ENCODE measurements at regions not wholly inside any gene's neighbourhood (a gene's known extent, or its start where the extent isn't known, plus 50 kb on each side); places are given as distances from the start of the nearest gene placed in this dataset.
"Not testable (repeated sequence)": the region's sequence is repeated elsewhere in the genome, so short reads cannot be mapped to it uniquely, and the experiment has no call there.

DNA sequence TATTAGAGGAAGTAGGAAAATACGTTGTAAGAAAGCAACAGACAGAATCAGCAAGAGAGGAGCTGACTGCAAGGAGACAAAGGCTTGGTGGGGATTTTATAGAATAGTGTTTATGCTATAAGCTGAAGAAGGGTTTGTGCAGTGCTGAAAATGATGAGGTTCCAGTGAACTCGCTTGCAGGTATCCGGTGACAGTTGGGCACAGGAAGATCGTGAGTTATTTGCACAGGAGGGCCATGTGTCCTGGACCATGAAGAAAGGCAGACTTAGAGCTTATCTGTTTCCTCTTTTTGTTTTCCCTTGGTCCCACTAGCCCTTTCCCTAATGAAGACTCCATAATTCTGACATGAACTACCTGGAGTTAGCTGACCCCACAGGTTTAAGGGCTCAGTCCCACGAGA lies 61.4 kb downstream of the NXNL2 start:
- DNase-seq: no peak

DNA sequence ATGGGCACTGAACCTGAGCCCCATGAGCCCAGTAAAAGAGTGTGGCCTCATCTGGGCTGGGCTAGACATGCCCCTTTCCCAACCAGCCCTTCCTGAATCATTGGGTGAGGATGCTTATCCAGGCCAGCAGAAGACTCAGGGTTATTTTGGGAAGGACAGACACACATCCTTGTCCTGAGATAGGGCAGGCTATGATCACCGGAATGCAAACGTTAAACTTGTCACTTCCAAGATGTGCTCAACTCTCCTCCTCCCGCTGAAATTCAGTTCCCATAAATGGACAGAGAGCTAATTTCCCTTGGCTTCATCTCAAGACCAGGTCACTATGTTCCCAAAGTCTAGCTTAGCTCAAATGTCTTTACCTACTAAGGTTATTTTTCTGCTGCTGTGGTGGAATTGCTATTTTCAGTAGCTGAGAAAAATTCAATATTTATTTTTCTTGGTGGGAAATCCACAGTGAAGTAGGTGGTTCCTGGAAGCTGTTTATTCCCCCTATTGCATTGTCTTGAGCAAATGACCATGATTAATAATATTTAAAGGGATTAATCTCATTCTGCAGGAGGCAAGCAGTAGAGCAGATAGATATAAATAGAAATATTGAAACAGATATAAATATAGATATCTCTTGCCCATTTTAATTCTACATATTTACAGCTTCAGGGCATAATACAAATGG lies 70.0 kb downstream of the NXNL2 start:
- no peak for DNase-seq

DNA sequence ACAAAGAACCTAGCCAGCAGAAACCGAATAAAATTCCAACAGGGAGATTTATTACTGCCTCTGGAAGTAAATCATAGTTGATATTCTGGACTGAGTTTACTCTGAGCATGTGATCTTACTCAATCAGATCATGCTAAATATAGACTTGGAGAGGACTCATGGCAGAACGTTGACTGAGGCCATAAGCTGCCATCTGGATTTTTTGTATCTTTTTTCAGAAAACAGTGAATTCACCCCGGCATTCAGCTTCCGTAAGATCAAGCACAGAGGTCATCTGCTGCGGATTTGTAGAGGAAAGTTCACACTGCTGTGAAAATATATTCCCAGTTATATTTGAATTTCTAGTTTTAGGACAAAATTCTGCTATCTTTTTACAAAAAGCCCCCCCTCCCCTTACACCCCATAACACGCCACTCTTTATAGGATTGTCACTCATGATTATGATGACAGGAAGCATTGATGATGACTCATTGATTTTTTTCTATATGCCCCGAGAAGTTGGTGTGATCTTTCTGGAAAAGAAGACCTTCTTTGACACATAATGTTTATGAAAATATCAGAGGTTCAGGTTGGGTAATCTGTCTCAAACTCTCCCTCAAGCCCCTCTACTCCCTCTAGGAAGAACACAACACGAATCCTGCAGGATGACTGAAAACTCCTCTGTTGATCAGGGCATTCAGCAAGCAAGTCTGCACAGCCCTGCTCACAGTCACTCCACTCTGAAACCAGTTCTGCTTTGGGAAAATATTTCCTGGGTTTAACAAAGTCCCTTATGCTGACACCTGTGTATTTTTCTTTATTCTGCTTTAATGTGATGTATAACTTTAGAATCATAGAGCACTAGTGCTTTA lies 70.8 kb downstream of the NXNL2 start:
- DNase-seq: peak; percentile 58 to 62

DNA sequence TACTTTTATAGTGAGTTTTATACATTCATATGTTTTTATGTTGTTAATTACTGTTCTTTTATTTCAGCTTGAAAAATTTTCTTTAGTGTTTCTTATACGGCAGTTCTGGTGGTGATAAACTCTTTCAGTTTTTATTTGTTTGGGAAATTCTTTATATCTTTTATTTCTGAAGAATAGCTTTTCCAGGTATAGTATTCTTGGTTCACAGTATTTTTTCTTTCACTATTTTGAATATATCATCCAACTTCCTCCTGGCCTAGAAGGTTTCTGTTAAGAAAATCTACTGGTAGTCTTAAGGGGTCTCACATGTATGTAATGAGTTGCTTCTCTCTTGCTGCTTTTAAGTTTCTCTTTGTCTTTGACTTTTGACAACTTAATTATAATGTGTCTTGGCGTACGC lies 79.4 kb downstream of the NXNL2 start:
- DNase-seq: no peak

DNA sequence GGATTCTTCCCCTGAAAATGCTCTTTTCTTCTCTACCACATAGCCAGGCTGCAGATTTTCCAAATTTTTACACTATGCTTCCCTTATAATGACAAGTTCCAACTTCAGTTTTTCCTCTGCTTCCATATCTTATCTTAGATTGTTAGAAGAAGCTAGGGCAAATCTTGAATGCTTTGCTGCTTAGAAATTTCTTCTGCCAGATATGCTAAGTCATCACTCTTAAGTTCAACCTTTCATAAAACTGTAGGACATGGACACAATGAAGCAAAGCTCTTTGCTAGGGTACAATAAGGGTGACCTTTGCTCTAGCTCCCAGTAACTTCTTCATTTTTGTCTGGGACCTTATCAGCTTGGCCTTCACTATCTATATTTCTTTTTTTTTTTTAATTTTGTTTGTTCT lies 88.7 kb downstream of the NXNL2 start:
- no peak for DNase-seq

DNA sequence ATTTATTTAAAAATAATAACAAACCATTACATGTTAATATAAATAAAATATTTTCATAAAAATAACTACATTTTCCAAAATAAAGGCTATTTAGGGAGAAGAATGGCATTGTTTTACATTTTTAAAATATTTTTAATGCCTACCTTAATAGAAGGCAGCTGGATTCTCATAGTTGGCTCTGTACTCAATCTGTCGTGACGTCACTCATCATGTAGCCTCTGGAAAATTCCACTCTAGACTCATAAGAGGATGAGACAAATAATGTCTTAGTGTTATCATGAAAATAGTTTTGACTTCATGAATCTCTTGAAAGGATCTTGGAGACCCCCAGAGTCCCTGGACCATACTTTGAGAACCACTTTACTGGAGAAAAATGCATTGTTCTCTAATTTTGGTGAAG lies 93.1 kb downstream of the NXNL2 start:
- no peak for DNase-seq

DNA sequence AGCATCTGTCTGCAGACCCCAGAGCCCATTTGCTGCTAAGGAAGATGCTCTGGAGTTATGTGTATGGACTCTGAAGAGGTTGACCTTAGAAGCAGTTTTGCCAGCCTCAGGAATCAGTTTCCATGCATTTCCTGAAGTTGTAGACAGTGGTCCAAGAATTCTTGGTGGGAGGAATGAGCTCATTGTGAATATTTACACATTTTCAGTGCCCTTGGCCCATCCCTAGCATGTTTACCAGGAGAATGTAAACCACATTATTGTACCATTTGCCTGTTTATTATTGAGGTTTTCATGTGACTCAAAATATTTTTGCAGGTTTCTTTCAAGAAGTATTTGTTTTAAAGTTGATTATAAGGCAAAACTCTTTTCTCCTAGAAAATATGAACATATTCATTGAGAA lies 93.8 kb downstream of the NXNL2 start:
- DNase-seq: no peak

DNA sequence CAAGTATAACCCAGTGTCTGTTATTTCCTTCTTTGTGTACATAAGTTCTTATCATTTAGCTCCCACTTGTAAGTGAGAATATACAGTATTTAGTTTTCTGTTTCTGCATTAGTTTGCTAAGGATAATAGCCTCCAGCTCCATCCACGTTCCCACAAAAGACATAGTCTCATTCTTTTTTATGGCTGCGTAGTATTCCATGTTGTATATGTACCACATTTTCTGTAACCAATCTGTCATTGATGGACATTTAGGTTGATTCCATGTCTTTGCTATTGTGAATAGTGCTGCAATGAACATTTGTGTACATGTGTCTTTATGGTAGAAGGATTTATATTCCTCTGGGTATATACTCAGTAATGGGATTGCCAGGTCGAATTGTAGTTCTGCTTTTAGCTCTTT lies 95.6 kb downstream of the NXNL2 start:
- not testable (repeated sequence) for DNase-seq

DNA sequence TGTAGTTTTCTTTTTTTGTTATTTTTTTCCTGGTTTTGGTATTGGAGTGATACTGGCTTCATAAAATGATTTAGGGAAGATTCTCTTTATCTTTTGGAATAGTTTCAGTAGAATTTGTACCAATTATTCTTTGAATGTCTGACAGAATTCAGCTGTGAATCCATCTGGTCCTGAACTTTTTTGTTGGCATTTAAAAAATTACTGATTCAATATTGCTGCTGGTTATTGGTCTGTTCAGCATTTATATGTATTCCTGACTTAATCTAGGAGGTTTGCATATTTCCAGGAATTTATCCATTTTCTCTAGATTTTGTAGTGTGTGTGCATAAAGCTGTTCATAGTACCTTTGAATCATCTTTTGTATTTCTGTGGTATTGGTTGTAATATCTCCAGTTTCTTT lies 100.2 kb downstream of the NXNL2 start:
- DNase-seq: no peak

DNA sequence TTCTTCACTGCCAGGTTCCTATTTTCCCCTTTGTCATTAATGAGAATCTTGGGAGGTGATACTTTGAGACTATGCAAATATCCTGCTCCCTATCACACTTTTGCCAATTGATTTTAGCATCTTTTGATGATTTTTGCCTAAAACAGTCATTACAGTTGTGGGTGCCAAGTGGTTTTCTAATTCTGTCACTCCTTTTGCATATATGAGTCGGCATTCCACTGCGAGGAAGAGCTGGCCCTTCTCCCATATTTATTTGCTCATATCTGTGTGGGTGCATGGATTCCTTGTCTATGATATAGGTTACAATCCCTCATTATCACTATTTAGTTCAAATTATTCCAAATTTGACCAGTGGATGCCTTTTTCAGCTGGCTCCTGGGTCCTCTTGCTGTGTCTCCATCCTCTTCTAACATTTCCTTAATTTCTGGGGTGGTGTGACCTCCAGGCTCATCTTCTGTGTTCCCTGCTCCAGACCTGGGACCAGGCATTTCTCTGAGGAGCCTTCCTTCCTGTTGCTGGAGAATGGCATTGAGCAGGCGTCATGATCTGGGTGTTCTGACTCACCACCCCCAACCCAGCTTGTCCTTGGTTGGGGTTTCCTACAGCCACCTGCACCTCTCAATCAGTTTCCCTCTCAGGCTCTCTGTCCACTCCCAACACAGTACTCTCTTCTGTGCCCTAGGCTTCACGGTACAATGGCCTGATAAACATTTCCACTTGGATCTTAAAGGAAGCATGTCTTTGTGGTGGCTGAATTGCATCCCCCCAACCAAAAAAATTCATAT lies 106.7 kb downstream of the NXNL2 start:
- DNase-seq: no peak

DNA sequence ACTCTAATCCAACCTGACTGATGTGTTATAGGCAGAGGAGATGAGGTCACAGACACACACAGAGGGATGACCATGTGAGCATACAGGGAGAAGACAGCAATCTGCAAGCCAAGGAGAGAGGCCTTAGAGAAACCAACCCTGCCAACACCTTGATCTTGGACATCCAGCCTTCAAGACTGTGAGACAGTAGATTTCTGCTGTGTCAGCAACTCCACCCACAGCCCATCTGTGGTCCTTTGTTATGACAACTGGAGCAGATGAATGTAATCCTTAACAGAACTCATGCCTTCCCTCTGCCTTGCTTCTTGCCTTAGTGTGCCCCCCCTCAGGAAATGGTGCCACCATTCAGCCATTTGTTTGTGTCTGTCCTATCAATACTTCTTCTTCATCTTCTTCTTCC lies 107.4 kb downstream of the NXNL2 start:
- DNase-seq: no peak

DNA sequence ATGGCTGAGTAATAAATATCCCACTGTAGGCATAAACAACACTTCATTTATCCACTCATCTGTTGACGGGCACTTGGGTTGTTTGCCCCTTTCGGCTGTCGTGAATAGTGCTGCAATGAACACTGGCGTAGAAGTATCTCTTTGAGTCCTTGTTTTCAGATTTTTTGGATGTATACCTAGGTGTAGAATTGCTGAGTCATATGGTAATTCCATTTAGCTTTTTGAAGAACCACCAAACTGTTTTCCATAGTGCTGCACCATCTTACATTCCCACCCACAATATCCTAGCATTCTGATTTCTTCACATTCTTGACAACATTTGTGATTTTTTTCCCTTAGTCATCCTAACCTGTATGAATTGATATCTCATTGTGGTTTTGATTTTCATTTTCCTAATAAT lies 109.0 kb downstream of the NXNL2 start:
- DNase-seq: no peak

DNA sequence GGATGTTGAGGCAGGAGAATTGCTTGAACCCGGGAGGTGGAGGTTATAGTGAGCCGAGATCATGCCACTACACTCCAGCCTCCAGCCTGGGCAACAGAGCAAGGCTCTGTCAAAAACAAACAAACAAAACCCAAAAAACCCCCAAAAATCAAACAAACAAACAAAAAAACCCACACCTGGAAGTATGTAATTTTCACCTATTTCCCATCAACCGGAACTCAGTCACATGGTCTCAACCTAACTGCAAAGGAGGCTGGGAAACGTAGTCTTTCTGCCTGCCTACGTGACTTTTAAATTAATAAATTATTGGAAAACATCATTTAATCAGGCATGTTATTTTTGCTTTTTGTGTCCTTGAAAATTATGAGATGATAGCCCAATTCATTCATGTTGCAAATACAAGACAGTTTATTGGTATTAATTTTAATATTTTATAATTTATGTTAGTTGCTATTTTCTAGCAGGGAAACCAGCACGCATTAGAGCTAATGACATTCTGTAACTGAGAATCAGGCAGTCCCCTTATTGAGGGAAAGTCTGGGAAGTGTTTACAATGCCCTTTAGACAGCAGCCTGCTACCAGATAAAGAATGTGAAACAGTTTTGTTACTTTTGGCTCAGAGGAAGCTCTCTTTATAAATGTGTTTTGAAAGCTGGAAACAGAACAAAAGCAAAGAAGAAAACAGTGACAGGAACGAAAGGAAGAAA lies 110.3 kb downstream of the NXNL2 start:
- no peak for DNase-seq

DNA sequence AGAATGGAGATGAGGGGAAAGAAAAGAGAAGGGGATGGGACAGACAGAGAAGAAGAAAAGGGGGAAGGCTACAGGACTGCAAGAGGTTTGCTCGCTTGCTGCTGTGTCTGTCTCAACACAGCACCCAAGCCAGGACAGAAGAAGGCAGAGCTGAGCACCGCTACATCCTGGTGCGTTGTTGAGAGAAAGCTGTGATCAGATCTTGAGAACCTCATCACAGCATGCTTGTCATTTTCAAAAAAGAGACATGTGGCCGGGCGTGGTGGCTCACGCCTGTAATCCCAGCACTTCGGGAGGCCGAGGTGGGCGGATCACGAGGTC lies 110.9 kb downstream of the NXNL2 start:
- no peak for DNase-seq

DNA sequence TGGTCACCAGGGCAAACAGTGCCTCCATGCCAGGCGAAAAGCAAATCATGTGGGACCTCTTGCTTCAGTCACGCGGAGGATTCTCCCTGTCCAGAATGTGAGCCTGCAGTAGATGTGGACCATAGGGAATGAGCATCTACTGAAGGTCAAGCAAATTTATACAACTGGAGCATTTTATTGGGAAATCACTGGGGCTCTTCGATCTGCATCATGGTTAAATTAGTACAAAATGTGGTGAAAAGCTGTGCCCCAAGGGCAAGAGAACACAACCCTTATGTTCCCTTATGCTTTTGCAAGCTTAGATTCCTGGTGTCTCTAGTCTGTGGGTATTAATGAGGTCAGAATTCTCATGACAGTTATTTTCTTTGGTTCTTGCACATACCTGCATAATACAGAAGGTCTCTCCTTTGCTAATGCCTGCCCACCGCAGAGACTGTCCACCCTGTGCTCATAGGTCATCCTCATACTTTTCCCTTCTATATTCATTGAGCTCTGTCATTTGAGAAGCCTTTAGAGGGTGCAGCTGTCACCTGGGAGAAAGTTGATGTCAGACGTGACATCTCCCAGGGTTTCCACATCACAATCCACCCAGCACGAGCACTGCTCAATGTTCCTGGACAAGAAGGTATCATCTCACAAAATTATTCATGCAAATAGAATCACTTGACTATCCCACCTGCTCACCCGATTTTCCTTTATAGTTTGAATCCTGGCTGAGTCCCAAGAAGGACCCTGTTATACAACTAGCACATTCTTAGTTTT lies 111.7 kb downstream of the NXNL2 start:
- no peak for DNase-seq

DNA sequence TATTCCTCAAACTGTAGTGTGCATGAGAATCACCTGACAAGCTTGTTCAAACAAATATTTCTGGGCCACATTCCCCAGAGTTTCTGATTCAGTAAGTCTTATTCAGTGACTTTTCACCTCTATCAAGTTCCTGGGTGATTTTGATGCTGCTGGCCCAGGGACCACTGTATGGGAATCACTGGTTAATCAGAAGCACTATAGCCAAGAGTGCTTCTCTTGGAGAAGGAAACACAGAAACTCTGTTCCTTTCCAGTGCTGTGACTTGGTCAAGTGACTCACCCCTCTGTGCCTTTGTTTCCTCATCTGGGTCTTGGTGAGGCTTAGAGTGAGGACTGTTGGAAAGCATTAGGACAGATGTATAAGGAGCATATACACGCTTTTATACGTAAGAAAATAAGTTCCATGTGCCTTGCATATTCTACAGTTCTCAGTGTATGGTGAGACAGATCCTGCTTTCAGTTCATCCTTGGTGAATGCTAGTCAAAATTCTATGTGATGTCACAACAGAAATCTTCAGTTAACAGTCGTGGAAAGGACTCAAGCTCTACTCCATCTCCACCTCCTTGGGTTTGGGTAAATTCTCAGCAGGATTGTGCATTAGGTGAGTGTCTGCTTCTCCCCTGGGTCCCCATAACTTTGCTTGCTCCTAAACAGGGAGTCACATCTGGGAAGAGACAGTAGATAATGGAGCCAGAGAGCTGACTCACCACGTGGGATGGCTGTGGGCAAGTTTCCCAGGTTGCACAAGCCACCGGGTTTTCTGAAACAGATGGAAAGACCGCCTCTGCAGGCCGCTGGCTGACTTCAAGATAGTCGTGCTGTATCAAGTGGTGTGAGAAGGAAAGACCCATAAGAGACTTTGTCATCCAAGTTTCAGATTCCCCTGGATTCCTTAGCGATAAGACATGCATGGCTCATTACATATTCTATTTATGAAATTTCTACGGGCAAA lies 117.0 kb downstream of the NXNL2 start:
- peak; percentile 73 to 78 for DNase-seq

DNA sequence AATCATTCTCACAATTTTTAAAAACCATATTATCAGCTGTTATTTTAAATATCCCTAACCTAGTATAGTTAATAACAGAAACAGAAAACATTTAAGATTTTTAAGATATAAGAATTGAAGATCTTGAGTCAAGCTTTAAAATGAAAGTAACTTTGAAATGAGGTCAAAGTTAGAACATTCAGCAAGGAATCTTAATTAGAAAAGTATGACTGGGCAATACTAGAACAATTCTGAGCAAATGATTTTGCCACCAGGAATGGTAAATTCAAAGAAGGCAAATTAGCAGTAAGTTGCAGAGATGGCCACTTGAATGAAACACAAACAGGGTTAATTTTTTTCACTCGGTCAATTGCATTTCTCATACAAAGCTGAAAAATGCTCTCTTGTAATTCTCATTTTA lies 117.9 kb downstream of the NXNL2 start:
- no peak for DNase-seq

DNA sequence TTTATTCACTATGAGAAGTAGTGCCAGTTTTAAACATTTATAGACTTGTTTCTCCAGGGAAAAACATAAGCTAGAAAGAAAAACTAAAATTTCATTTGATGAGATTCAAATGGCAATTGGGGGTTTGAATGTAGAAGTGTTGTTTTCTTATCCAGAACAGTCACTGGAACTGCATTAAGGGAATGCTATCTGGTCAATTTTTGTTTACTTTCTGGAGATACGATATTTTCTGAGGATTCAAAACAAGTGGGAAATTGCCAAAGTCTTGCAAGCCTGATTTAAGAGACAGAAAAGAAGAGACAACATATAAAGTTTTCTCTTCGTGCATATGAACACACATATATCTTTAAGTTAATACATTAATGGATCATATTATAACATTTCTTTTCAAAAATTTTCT lies 118.4 kb downstream of the NXNL2 start:
- no peak for DNase-seq

DNA sequence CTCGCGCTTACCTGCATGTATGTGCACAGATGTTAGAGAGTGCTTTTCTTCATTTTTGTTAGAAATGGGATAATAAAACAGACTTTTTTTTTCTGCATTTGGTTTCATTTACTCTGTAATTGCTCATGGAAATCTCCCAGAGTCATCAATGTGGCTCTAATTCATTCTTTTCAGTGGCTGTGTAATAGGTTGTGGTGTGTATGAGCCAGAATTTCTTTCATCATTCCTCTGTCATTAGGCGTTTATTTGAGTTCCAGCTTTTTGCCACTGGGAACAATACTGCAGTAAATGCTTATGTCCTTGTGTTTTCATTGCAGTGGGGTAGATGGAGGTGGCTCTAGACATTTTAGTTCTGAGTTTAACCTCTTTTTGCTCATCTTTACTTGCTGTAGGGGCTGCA lies 118.9 kb downstream of the NXNL2 start:
- no peak for DNase-seq

DNA sequence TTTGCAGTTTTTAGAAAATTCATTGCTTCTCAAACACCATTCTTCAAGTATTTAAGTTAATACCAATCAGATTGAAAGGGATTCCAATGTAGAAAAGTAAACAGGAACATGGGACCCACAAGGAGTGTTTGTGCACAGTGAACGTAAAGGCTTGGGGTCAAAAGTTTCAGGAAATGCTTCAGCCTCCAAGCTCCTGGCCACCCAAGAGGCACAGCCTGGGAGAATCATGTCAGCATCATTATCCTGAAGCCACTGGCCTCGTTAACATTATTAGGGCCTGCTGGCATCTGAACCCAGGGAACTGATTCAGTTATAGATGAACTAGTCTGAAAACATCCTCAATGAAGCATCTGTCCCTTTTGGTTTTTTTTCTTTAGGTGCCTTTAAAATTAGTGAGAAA lies 122.9 kb downstream of the NXNL2 start:
- no peak for DNase-seq
